NCI-H2081 (cell line): ENCODE measurements at regions not wholly inside any gene's neighbourhood (a gene's known extent, or its start where the extent isn't known, plus 50 kb on each side); places are given as distances from the start of the nearest gene placed in this dataset.

Experiments
- DNase-seq, 2 experiments: peaks; one replicate each; lab custom pipeline; 2025; lab: John Stamatoyannopoulos, UW

DNA sequence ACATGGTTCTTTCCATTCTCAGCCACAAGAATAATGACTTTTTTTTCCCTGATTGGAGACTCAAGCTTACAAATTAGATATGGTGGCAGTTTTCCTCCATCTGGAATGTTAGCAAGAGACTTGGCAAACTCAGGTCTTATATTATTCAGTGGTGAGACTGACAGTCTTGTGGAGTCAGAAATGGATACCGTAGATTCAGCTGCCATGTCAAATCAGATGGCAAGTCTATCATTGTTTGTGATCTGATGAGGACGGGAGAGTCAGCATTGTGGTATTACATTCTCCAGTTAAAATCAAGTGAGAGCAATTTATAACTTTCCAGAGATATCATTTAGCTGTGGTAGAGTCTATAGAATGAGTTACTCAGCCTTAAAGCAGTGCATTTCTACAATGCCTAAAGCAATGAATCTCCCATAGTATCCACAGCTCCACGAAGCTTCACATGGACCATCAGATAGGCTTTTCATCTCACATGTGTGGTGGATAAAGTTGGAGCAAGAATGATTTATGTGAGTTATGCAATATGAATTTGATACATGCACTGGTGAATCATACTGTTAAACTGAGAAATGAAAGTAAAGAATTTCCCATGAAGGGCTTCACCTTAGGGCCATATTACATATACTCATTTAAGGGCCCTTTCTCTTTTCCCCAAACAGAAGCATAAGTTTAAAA, 430.6 kb downstream of the ZNF608 start:
- no peak for DNase-seq

- peak in 1 of 2 experiments; percentile 3 for DNase-seq
Measured at GRCh38 chr5:124310453-124310852, 436.0 kb downstream of the ZNF608 start.

- no peak for DNase-seq
Measured at GRCh38 chr5:124309241-124309980, 437.0 kb downstream of the ZNF608 start.

- no peak for DNase-seq
Measured at GRCh38 chr5:124303366-124303765, 443.1 kb downstream of the ZNF608 start.

DNA sequence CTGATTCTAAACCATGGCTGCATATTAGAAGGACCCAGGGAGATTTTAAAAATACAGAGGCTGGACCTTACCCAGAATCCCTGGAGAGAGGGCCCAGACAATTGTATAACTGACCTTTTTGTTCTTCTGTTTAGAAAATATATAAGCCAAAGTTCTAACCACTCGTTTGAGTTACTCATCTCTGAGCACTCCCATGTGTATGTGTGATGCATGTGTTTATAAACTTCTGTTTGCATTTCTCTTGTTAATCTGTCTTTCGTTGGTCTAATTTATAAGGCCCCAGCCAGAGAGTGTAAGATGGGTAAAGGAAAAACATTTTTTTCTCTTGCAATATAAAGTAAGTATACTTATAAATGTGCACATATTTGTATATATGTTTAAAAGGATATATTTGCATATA, 443.9 kb downstream of the ZNF608 start:
- no peak for DNase-seq

DNA sequence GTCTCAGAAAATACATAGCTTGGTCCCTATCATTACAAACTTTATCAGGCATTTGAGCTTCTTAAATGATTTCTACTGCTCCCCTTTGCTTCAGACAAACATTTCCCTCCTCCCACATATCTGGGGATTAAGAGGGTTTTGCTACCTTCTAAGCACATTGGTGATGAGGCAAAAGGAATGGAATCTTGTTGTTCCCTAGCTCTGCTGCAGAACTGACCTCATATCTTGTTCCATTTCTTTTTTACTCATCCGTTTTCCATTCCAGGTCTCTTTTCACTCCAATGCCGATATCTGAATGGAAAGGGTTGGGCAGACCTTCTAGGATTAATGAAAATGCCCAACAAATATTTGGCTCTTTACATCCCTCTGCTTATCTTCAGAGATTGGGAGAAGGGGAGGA, 444.6 kb downstream of the ZNF608 start:
- DNase-seq: no peak

DNA sequence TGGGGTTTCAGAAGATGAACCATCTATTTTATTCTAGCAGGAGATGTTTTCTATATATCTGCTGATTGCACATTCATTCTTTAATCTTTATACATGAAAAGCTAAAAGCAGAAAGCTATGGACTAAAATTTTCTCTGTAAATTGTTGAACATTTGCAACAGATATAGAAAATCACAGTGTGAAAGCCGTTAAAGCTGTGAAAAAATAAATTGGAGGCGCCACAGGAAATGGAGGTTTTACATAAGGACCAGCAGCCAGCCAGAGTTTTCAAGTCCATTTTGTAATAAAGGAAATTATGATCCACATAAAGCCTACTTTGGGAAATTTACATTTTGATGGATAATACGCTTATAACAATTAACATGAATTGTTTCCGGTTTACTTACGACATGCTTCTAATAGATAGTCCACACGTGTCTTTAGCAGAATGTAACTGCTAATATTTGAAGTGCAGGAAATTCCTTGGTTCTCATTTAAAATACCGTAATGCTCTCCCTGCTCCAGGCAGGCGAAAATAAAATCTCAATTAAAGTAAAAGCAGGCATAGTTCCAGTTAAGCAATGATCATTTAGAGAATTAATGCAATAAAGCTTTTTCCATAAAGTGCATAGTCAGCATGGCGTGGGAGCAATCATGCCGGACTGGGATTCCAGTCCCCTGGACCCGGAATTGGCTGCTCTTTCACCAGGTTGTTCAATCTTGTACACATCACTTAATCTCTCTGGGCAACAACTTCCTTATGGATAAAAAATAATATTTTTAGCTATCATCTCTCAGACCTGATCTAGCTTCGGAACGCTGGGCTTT, 445.4 kb downstream of the ZNF608 start:
- DNase-seq: no peak

DNA sequence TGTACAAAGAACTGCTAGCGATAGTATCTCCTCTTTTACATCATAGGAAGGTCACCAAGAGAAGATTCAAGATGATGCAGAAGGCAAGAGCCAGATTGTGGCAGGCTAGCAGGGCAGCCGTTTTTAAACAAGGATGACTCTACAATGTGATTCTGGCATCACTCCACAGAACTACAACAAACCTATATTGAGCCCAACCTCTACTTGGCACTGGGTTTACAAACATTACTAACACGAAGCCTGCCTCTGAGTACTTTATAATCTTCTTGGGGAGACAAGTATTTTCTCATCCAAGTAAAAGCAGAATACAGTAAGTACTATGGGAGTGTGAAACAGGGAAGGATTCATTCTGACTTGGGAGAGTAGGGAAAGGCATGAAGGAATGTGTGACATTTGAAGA, 448.6 kb downstream of the ZNF608 start:
- DNase-seq: no peak

DNA sequence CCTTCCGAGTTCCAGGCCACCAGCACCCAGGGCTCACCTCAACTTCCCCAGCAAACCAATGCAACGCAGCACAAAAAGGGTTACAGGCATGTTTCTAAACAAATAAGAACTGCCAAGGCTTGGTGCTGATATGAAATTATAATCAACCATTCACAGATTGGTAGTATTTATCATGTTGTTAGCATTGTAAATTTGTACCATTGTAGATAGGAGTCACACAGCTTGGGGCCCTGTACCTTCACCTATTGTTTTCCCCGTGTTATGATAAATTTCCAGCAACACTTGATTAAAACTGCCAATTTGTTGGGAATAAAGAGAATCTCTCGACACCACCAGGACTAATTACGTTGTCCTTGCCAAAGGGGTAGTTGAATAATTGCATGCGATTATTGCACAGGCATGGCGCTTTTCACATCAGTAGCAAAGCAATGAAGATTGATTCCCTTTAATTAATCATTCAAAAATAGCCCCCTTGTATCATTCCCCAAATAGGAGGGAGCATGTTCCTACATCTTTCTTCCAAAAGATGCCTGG, 454.1 kb downstream of the ZNF608 start:
- DNase-seq: peak in 1 of 2 experiments; percentile 14

DNA sequence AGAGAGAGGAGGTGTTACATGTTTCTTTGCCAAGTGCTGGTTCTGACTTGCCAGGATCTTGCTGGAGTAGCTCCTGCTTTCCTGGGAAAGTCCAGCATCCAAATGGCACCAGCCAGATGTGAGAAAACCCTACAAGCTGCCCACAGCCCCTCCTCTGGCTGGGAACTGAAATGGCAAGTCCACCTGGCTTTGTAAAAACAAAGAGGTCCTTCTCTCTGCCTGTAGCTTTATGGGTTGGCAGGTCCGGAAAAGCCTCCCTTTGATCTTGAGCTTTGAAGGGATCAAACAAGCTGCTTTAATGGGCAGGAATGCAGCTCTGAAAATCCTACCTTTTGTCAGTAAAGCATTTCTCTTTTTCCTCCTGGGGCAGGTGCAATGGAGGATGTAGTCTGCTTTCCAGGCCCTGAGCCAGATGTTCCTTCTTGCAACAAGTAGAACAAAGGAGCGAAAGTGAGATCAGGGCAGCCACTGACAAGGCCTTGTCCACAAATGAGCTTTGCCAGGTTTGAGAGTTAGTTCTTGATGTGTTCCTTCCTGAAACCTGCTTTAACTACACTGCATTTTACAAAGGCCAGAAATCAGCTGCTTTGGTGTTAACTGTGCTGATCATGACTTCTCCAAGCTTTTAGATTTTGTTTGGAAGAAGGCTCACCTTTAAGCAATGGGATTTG, 456.7 kb downstream of the ZNF608 start:
- peak in 1 of 2 experiments; percentile 47 for DNase-seq

- DNase-seq: peak; percentile 18 to 55
Measured at GRCh38 chr5:124289130-124289529, 457.3 kb downstream of the ZNF608 start.

- DNase-seq: no peak
Measured at GRCh38 chr5:124287813-124288212, 458.6 kb downstream of the ZNF608 start.

DNA sequence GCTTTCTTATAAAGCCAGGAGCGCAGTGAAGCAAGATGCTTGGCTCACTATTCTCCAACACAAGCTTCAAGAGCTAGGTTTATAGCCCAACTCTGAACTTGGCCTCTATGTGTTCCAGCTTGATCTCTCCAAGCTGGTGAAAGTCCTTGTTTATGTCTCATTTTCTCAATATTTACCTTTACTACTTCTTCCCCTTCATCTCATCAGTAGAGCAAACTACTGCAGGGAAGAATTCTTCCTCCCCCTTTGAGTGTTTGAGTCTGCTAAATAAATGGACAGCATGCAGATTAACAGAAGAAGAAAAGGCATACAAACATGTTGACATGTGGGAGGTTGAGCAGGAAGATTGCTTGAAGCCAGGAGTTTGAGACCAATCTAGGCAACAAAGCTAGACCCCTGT, 460.7 kb downstream of the ZNF608 start:
- DNase-seq: no peak

DNA sequence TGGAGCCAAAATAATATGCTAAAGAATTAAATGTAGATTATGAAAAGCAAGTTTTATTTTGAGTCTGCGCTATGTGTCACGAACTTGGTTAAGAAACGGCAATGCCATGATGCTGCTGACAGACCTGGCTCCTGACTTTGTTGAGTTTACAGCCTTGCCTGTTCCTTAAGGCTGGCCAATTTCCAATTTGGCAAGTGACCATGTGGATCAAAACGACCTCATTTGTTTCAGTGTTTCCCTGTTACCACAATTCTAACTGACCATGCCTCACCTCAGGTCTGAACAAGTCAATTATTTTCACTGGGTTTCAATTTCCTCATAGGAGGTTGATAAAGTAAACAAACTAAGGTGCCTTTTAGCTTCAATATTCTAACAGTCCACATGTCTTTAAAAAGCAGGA, 461.4 kb downstream of the ZNF608 start:
- DNase-seq: no peak

DNA sequence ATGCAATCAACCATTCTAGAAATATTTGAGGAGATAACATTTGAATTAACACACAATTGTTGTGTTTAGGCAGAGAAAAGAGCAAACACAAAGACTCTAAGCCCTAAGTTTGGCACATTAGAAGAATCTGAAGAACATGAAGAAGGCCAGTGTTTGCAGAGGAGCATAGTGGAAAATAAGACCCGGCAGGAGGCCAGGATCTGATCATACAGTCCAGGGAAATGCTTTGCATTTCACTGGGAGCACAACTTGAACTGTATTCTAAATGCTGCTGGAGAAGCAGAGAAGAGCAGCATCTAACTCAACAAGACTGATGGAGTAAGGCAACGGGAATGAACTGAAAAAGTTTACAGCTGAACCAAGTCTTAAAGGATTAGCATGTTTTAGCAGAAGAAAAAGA, 463.4 kb downstream of the ZNF608 start:
- no peak for DNase-seq

DNA sequence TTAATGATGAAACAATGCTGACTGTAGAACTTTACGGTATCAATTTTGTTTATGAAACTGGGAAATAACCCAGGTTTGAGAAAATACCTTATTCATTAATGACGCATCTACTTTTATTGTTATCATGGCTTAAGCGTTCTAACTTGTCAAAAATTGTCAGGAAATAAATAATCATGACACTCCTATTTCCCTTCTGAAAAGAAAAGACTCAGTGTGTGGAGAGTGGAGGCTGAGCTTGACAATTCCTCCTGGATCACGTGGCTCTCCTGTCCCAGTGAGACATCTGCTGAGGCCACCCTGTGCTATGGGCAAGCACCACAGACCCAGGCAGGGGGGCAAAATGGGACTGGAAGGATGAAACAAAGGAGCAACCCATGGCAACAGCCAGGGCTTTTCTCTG, 466.4 kb downstream of the ZNF608 start:
- no peak for DNase-seq

DNA sequence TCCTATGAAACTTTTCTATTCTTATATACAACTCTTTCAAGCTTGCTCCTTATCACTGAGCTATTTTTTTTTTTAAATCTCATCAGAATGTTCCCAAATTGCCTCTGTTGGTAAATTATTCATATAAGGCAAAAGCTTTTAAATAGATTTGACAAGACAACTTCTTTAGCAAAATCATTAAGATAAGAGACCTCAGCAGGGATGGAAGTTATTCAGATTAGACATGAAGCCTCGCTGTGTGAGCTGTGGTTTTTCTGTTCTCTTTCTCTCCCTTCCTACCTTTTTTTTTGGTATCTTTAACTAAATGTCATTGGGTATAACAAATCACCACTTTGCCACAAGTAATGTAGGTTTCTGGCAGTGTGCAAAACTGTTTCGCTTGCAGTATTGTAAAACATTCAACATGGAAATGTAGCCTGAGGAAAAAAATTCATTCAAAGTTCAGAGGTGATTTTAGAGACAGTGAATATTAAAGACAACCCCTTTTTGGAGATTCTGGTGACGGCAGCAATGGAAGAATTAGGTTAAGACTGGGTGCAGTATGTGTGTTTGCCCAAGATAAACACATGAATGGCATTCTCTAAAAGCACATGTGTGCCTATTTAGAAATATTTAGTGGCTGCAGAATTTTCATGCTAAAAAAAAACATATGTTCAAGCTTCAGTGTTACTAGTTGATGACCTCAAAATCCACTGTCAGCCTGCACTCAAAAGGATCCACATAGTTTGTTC, 467.1 kb downstream of the ZNF608 start:
- no peak for DNase-seq

DNA sequence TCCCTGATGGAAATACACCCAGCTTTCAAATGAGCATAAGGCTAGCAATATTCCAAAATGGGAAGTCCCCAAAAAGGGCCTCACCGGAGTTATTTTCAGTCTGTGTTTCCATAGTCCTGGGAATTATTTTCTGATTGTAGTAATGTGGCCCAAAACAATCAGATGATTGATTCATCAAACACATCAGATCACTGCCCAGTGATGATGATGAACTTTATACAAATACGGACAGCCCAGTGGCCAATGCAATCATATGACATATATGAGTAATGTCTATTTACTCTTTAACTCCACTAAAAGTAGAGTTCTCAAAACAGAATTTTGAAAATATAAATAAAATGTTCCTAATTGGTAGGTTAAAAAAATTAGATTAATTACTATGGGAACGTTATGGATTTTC, 467.8 kb downstream of the ZNF608 start:
- no peak for DNase-seq

- no peak for DNase-seq
Measured at GRCh38 chr5:124277767-124278545, 468.5 kb downstream of the ZNF608 start.

DNA sequence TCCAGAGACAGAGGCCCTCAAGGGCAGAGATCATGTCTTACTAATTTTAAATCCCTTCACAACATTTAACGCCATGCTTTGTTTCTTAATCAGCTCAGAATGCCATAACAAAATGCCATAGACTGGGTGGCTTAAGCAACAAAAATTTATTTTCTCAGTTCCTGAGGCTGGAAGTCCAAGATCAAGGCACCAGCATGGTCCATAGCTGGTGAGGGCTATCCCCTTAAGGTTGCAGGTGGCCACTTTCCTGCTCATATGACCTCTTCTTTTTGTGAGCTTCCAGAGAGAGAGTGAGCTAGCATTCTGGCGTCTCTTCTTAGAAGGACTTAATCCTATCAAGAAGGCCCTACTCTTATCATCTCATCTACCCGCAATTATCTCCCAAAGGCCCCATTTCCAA, 470.3 kb downstream of the ZNF608 start:
- no peak for DNase-seq

DNA sequence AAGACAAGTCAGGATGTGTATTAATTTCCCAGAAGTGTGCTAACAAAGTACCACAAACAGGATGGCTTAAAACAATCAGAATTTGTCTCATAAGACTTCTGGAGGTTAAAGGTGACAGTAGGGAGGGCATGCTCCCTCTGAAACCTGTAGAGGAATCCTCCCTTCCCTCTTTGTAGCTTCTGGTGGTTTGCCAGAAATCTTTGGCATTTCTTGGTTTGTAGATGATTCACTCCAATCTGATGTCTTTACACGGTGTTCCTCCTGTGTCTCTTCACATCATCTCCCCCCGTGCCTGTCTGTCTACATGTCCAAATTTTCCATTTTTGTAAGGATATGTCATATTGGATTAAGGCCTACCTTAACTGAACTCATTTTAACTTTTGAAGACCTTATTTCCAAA, 471.5 kb downstream of the ZNF608 start:
- no peak for DNase-seq
